Uterus (tissue), 3 donors: ENCODE measurements at regions not wholly inside any gene's neighbourhood (a gene's known extent, or its start where the extent isn't known, plus 50 kb on each side); places are given as distances from the start of the nearest gene placed in this dataset.

ENCODE experiments used
- DNase-seq, 2 donors: peaks; one replicate each; pipeline ENCODE4 v3.0.0-alpha.2; 2019 to 2020
- H3K27ac ChIP-seq, 2 donors: fragments of 200-600 bp; sonication (generic); 1 replicate in 1 of 2; 2 replicates in 1 of 2; pipeline ENCODE4 v1.5.1; 2016 to 2018
- H3K27me3 ChIP-seq, 2 donors: fragments of 200-600 bp; sonication (generic); one replicate each; pipeline ENCODE4 v1.5.1; 2018 to 2019; ENCODE audit warnings: control low read depth in 1 of 2
- H3K36me3 ChIP-seq, 2 donors: fragments of 200-600 bp; sonication (generic); one replicate each; pipeline ENCODE4 v1.5.1; 2019; ENCODE audit warnings: control low read depth in 1 of 2
- H3K4me1 ChIP-seq, 2 donors: fragments of 200-600 bp; sonication (generic); one replicate each; pipeline ENCODE4 v1.5.1; 2018 to 2019; ENCODE audit warnings: control low read depth in 1 of 2
- H3K4me3 ChIP-seq, 2 donors: fragments of 200-600 bp; sonication (generic); 1 replicate in 1 of 2; 2 replicates in 1 of 2; pipeline ENCODE4 v1.5.1; 2018 to 2019; ENCODE audit warnings: mild to moderate bottlenecking in 1 of 2
- H3K9me3 ChIP-seq, 2 donors: fragments of 200-600 bp; sonication (generic); one replicate each; pipeline ENCODE4 v1.5.1; 2019; ENCODE audit warnings: control low read depth in 1 of 2
- POLR2A ChIP-seq, 2 donors: fragments of 450-650 bp; IDR thresholded peaks; one replicate each; pipeline ENCODE4 v1.6.1; 2016; ENCODE audit warnings: antibody characterized with exemption in 2 of 2, mild to moderate bottlenecking in 1 of 2, moderate library complexity in 1 of 2
- intact Hi-C: fragments of 100-400 bp; cut with DNase I; formaldehyde crosslinking; loops from one replicate; pipeline ENCODE4 v1.15.1; 2023; ENCODE audit warnings: low total_unique reads
- TF ChIP-seq, protein P1 (sequence below), 4 experiments: fragments of 200-600 bp in 2 of 4; fragments of 450-650 bp in 2 of 4; sonication (generic) in 2 of 4; IDR thresholded peaks; one replicate each; pipeline ENCODE4 v1.5.1; 2016 to 2019; ENCODE audit warnings: antibody characterized with exemption in 4 of 4, mild to moderate bottlenecking in 2 of 4, moderate library complexity in 1 of 4
- donor health status: DM: yes; HTN: yes; CAD: no.

GRCh38 chr20:40774252-40774651, 85.2 kb upstream of the MAFB start:
- Histone ChIP-seq H3K27me3 (no peaks in the 10 kb centered on the region), H3K4me3 (no peak overlapping the region), H3K36me3 (no peaks in the 10 kb centered on the region), H3K4me1 (no peaks in the 10 kb centered on the region), H3K27ac (no peak overlapping the region), H3K9me3 (no peaks in the 10 kb centered on the region)
- DNase-seq, result no peak
- TF ChIP-seq, protein P1, sequence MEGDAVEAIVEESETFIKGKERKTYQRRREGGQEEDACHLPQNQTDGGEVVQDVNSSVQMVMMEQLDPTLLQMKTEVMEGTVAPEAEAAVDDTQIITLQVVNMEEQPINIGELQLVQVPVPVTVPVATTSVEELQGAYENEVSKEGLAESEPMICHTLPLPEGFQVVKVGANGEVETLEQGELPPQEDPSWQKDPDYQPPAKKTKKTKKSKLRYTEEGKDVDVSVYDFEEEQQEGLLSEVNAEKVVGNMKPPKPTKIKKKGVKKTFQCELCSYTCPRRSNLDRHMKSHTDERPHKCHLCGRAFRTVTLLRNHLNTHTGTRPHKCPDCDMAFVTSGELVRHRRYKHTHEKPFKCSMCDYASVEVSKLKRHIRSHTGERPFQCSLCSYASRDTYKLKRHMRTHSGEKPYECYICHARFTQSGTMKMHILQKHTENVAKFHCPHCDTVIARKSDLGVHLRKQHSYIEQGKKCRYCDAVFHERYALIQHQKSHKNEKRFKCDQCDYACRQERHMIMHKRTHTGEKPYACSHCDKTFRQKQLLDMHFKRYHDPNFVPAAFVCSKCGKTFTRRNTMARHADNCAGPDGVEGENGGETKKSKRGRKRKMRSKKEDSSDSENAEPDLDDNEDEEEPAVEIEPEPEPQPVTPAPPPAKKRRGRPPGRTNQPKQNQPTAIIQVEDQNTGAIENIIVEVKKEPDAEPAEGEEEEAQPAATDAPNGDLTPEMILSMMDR (IDR thresholded peaks at IDR 0.05), result no peak
- no peak for TF ChIP-seq POLR2A (IDR thresholded peaks at IDR 0.05)
- intact Hi-C loops, result no loop called here

DNA sequence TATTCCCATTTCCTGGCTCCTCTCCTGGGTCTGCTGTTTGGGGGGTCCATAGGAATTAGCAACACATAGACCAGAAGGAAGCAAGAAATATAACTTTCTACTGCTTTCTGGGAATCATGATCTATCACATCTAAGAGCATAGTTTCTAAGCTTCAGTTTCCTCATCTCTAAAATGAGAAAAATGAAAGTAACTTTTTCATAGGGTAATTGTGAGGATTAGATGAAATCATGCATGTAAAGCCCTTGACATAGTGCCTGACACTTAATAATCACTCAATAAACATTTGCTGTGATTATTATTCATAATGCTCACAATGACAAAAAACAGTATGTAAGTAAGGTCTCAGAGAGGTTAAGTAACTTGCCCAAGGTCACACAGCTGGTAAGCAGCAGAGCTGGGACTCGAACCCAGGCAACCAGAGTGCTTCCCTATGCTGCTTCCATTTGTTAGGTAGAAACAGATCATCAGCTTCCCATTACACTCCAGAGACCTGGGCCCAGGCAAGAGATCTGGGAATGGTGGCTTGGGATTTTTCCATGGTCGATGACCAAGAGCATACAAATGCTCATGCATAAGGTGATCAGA, 86.6 kb upstream of the MAFB start:
- intact Hi-C loops, result no loop called here
- Histone ChIP-seq H3K9me3 (no peaks in the 10 kb centered on the region), H3K36me3 (no peaks in the 10 kb centered on the region), H3K4me3 (no peak overlapping the region), H3K27me3 (no peaks in the 10 kb centered on the region), H3K4me1 (no peaks in the 10 kb centered on the region), H3K27ac (no peak overlapping the region)
- no peak for TF ChIP-seq POLR2A (IDR thresholded peaks at IDR 0.05)
- TF ChIP-seq, protein P1 (IDR thresholded peaks at IDR 0.05), result no peak
- no peak for DNase-seq

DNA sequence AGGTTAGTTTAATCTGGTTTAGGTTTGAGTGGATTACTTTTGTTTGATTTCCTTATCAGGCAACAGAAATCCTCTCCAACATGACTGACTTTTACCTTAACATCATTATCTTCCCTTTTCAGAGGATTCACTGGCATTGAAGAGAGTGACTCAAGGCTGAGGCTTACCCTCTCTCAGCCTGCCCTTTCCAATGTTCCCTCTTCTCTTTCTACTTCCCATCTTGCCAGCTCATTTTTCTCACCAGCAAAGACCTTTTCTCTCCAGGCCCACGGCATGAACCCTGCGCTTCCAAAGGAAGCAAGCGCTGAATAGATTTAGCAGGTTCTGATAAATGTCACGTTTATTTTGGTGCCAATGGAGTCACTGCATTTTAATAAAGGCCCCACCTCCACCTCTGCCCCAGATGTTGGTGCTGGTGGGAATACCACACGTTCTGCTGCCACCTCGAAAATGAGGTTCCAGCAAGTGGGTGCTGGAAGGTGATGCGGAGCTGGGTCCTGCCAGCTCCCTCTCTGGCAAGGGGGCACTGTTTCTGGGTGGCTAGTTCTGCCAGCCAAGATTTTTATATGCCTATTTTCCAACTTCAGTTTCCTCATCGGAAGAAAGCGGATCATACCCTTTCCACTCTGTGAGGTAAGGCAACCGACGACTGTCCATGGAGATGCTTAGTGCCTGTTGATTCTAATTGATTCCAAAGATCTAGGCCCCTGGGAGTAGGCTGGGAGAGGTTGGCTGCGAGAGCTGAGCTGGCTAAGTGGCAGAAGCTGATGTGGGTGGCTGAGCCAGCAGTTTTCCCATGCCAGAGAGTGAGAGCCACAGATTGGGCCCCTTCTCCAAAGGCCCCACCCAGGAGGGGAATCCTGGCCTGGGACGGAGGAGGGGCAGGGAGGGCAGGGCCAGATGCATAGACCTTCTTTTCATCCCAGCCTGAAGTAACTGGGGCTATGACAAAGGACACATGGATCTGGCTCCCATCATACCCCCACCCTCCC, 87.7 kb upstream of the MAFB start:
- no peak for DNase-seq
- H3K4me1 ChIP-seq, result no peaks in the 10 kb centered on the region
- H3K27ac ChIP-seq, result no peak overlapping the region
- no peak overlapping the region for H3K4me3 ChIP-seq
- TF ChIP-seq POLR2A (IDR thresholded peaks at IDR 0.05), result no peak
- TF ChIP-seq, protein P1 (IDR thresholded peaks at IDR 0.05), result no peak
- no peaks in the 10 kb centered on the region for H3K9me3 ChIP-seq
- H3K36me3 ChIP-seq, result no peaks in the 10 kb centered on the region
- intact Hi-C loops, result no loop called here
- no peaks in the 10 kb centered on the region for H3K27me3 ChIP-seq

GRCh38 chr20:40777653-40778052, 88.6 kb upstream of the MAFB start:
- Histone ChIP-seq H3K9me3 (no peaks in the 10 kb centered on the region), H3K36me3 (no peaks in the 10 kb centered on the region), H3K4me1 (no peaks in the 10 kb centered on the region), H3K27me3 (no peaks in the 10 kb centered on the region), H3K4me3 (no peak overlapping the region), H3K27ac (no peak overlapping the region)
- DNase-seq, result no peak
- intact Hi-C loops, result no loop called here
- no peak for TF ChIP-seq POLR2A (IDR thresholded peaks at IDR 0.05)
- TF ChIP-seq, protein P1 (IDR thresholded peaks at IDR 0.05), result no peak

DNA sequence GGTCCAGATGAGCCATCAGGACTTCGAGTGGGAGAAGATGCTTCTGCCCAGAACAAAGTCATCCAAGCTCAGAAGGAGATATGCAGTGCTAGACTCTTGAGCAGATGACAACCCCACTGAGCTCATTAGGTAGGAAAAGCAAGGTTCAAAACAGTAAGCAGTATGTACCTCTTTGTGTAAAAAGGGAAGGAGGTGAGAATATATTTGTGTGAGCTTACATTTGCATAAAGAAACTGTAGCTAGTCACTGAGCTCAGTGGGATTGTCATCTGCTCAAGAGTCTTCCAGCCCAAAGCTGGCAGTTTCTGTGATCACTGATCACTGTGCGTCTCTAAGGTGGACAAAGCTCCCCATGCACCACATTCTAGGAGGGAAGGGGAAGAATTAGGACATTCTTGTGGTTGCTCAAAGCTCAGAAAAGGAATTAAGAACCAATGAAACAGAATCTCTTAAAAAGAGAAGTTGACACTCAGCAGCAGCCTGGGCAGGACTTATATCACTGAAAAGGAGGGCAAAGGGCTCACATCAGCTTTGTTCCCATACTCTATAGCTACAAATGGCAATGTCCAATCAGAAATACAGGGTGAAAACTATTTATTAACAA, 90.0 kb upstream of the MAFB start:
- Histone ChIP-seq H3K4me3 (no peak overlapping the region), H3K36me3 (no peaks in the 10 kb centered on the region), H3K9me3 (no peaks in the 10 kb centered on the region), H3K4me1 (no peaks in the 10 kb centered on the region), H3K27ac (no peak overlapping the region), H3K27me3 (no peaks in the 10 kb centered on the region)
- TF ChIP-seq, protein P1 (IDR thresholded peaks at IDR 0.05), result no peak
- TF ChIP-seq POLR2A (IDR thresholded peaks at IDR 0.05), result no peak
- intact Hi-C loops, result no loop called here
- no peak for DNase-seq
